ENCODE measurements at regions not wholly inside any gene's neighbourhood (a gene's known extent, or its start where the extent isn't known, plus 50 kb on each side); places are given as distances from the start of the nearest gene placed in this dataset.

GRCh38 chr10:3848775-3849635 is 64.0 kb upstream of the KLF6 start:
- Histone ChIP-seq H3K79me2 (ENCODE audit: control insufficient read depth, low read length) (no peaks in the 10 kb centered on the region), H3K4me1 (ENCODE audit: control insufficient read depth, low read length) (peaks cover 17% of the 10 kb centered on the region), H3K9me3 (ENCODE audit: control insufficient read depth, insufficient read depth, low read length) (no peaks in the 10 kb centered on the region), H3K4me3 (ENCODE audit: low read length) (no peak overlapping the region), H3K4me2 (ENCODE audit: low read length) (no peak overlapping the region), H3F3A (ENCODE audit: control insufficient read depth, insufficient read depth) (no peaks in the 10 kb centered on the region), H3K9me2 (replicated peaks; ENCODE audit: control insufficient read depth, low read length) (no peaks in the 10 kb centered on the region), H4K20me1 (ENCODE audit: control insufficient read depth, insufficient read depth, low read depth, low read length) (no peaks in the 10 kb centered on the region), H3K27me3 (ENCODE audit: control insufficient read depth, low read length) (no peaks in the 10 kb centered on the region), H3K36me3 (ENCODE audit: control insufficient read depth, low read length) (no peaks in the 10 kb centered on the region), H3K27ac (ENCODE audit: low read depth, low read length) (no peak overlapping the region)
- TF ChIP-seq, protein P1, sequence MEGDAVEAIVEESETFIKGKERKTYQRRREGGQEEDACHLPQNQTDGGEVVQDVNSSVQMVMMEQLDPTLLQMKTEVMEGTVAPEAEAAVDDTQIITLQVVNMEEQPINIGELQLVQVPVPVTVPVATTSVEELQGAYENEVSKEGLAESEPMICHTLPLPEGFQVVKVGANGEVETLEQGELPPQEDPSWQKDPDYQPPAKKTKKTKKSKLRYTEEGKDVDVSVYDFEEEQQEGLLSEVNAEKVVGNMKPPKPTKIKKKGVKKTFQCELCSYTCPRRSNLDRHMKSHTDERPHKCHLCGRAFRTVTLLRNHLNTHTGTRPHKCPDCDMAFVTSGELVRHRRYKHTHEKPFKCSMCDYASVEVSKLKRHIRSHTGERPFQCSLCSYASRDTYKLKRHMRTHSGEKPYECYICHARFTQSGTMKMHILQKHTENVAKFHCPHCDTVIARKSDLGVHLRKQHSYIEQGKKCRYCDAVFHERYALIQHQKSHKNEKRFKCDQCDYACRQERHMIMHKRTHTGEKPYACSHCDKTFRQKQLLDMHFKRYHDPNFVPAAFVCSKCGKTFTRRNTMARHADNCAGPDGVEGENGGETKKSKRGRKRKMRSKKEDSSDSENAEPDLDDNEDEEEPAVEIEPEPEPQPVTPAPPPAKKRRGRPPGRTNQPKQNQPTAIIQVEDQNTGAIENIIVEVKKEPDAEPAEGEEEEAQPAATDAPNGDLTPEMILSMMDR (IDR thresholded peaks at IDR 0.05; ENCODE audit: low read depth, low read length, poor library complexity, severe bottlenecking), result no peak
- TF ChIP-seq EZH2phosphoT487 (IDR thresholded peaks at IDR 0.05; ENCODE audit: borderline replicate concordance, low read length), result no peak

DNA sequence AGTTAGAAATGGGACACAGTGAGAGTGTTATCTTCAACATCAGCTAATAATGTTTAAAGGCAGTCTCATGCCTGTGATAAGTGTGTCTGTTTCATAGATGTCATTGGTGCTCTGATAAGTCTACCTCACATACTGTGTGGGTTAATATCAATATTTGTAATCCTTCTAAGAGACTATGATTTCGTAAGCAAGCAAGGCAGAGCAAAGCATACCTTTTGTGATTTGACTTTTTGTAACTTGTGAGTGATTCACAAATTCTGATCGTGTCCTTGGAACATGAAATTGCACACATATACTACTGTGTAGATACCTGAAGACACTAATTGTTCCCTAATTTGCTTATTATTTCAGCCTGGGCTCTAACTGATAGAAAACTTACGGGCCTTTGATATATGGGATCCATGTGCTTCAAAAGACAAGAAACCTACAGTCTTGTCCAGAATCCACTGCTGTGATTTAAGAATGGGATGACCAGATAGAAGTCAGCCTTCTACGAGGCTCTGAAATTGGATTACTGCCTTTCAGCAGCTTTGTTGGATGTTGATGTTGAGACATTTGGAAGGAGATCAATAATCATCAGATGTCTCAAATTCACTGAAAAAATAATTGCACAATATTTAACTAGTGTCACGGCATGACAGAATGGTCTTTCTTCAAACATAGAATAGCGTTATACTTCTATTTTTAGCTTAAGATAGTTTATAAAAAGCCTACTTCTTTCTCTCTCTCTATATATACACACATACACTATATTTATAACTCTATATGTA is 63.2 kb upstream of the KLF6 start:
- no peak overlapping the region for H3K4me2 ChIP-seq (ENCODE audit: low read length)
- no peaks in the 10 kb centered on the region for H3K9me2 ChIP-seq (replicated peaks; ENCODE audit: control insufficient read depth, low read length)
- TF ChIP-seq, protein P1 (IDR thresholded peaks at IDR 0.05; ENCODE audit: low read depth, low read length, poor library complexity, severe bottlenecking), result no peak
- TF ChIP-seq EZH2phosphoT487 (IDR thresholded peaks at IDR 0.05; ENCODE audit: borderline replicate concordance, low read length), result no peak
- H3K9me3 ChIP-seq (ENCODE audit: control insufficient read depth, insufficient read depth, low read length), result no peaks in the 10 kb centered on the region
- peaks cover 17% of the 10 kb centered on the region for H3K4me1 ChIP-seq (ENCODE audit: control insufficient read depth, low read length)
- no peak overlapping the region for H3K27ac ChIP-seq (ENCODE audit: low read depth, low read length)
- H3K79me2 ChIP-seq (ENCODE audit: control insufficient read depth, low read length), result no peaks in the 10 kb centered on the region
- H4K20me1 ChIP-seq (ENCODE audit: control insufficient read depth, insufficient read depth, low read depth, low read length), result no peaks in the 10 kb centered on the region
- H3F3A ChIP-seq (ENCODE audit: control insufficient read depth, insufficient read depth), result no peaks in the 10 kb centered on the region
- H3K4me3 ChIP-seq (ENCODE audit: low read length), result no peak overlapping the region
- H3K36me3 ChIP-seq (ENCODE audit: control insufficient read depth, low read length), result no peaks in the 10 kb centered on the region
- H3K27me3 ChIP-seq (ENCODE audit: control insufficient read depth, low read length), result no peaks in the 10 kb centered on the region

GRCh38 chr10:3846736-3847135 is 61.7 kb upstream of the KLF6 start:
- no peak overlapping the region for H3K4me3 ChIP-seq (ENCODE audit: low read length)
- no peaks in the 10 kb centered on the region for H3K27me3 ChIP-seq (ENCODE audit: control insufficient read depth, low read length)
- H3K79me2 ChIP-seq (ENCODE audit: control insufficient read depth, low read length), result no peaks in the 10 kb centered on the region
- H3K36me3 ChIP-seq (ENCODE audit: control insufficient read depth, low read length), result no peaks in the 10 kb centered on the region
- no peaks in the 10 kb centered on the region; the same call in 1 of the 2 replicates for H3K9me3 ChIP-seq (ENCODE audit: control insufficient read depth, insufficient read depth, low read length)
- peaks cover 14% of the 10 kb centered on the region for H3K4me1 ChIP-seq (ENCODE audit: control insufficient read depth, low read length)
- no peaks in the 10 kb centered on the region for H4K20me1 ChIP-seq (ENCODE audit: control insufficient read depth, insufficient read depth, low read depth, low read length)
- TF ChIP-seq, protein P1 (IDR thresholded peaks at IDR 0.05; ENCODE audit: low read depth, low read length, poor library complexity, severe bottlenecking), result no peak
- H3F3A ChIP-seq (ENCODE audit: control insufficient read depth, insufficient read depth), result no peaks in the 10 kb centered on the region
- no peak overlapping the region for H3K27ac ChIP-seq (ENCODE audit: low read depth, low read length)
- no peak overlapping the region for H3K4me2 ChIP-seq (ENCODE audit: low read length)
- H3K9me2 ChIP-seq (replicated peaks; ENCODE audit: control insufficient read depth, low read length), result no peaks in the 10 kb centered on the region
